GM18505 (cell line): ENCODE measurements at regions not wholly inside any gene's neighbourhood (a gene's known extent, or its start where the extent isn't known, plus 50 kb on each side); places are given as distances from the start of the nearest gene placed in this dataset.
"Not testable (repeated sequence)": the region's sequence is repeated elsewhere in the genome, so short reads cannot be mapped to it uniquely, and the experiment has no call there.

Source experiments
- ATAC-seq: cut with Tn5 transposase; IDR thresholded peaks from one replicate; pipeline ENCODE4 v1.9.1; 2021; ENCODE audit not compliant: unreplicated experiment
- POLR2A ChIP-seq: IDR thresholded peaks from 4 replicates; pipeline ENCODE4 v1.6.1; 2011; ENCODE audit warnings: borderline replicate concordance; ENCODE audit not compliant: insufficient read depth, insufficient read length; ENCODE audit errors: extremely low read depth

- no peak for ATAC-seq
- no peak for TF ChIP-seq POLR2A
These were observed 181.4 kb upstream of the TUBA3C start for GRCh38 chr13:19362946-19363510.

GRCh38 chr13:19359697-19360096 is 178.1 kb upstream of the TUBA3C start:
- not testable (repeated sequence) for ATAC-seq

- no peak for TF ChIP-seq POLR2A
- ATAC-seq: no peak
These were observed 164.3 kb upstream of the TUBA3C start for GRCh38 chr13:19345916-19346422.

GRCh38 chr13:19345158-19345557 is 163.5 kb upstream of the TUBA3C start:
- no peak for TF ChIP-seq POLR2A
- peak; percentile 25 for ATAC-seq

GRCh38 chr13:19344585-19345120 is 163.0 kb upstream of the TUBA3C start:
- peak; percentile 82 for ATAC-seq

GRCh38 chr13:19332378-19332777 is 150.8 kb upstream of the TUBA3C start:
- ATAC-seq: no peak
- TF ChIP-seq POLR2A: no peak

GRCh38 chr13:19329365-19329764 is 147.7 kb upstream of the TUBA3C start:
- no peak for TF ChIP-seq POLR2A
- ATAC-seq: no peak

GRCh38 chr13:19324325-19324724 is 142.7 kb upstream of the TUBA3C start:
- no peak for ATAC-seq
- TF ChIP-seq POLR2A: no peak

GRCh38 chr13:19321222-19321621 is 139.6 kb upstream of the TUBA3C start:
- TF ChIP-seq POLR2A: no peak
- no peak for ATAC-seq

GRCh38 chr13:19305434-19305833 is 123.8 kb upstream of the TUBA3C start:
- no peak for TF ChIP-seq POLR2A
- ATAC-seq: no peak

GRCh38 chr13:19289180-19289579 is 107.6 kb upstream of the TUBA3C start:
- TF ChIP-seq POLR2A: no peak

GRCh38 chr13:19283836-19284235 is 102.2 kb upstream of the TUBA3C start:
- no peak for TF ChIP-seq POLR2A
- no peak for ATAC-seq

More at GRCh38 chr13:19289180-19289579, 107.6 kb upstream of the TUBA3C start:
- ATAC-seq: no peak

- TF ChIP-seq POLR2A: no peak
These were observed 86.7 kb upstream of the TUBA3C start for GRCh38 chr13:19268331-19268730.

GRCh38 chr13:19267746-19268145 is 86.1 kb upstream of the TUBA3C start:
- TF ChIP-seq POLR2A: no peak

More at GRCh38 chr13:19268331-19268730, 86.7 kb upstream of the TUBA3C start:
- ATAC-seq: no peak

GRCh38 chr13:19266979-19267378 is 85.4 kb upstream of the TUBA3C start:
- TF ChIP-seq POLR2A: no peak

More at GRCh38 chr13:19267746-19268145, 86.1 kb upstream of the TUBA3C start:
- ATAC-seq: no peak

More at GRCh38 chr13:19266979-19267378, 85.4 kb upstream of the TUBA3C start:
- ATAC-seq: no peak
